Transverse colon (tissue), 4 donors: ENCODE measurements at regions not wholly inside any gene's neighbourhood (a gene's known extent, or its start where the extent isn't known, plus 50 kb on each side); places are given as distances from the start of the nearest gene placed in this dataset.
"Not testable (repeated sequence)": the region's sequence is repeated elsewhere in the genome, so short reads cannot be mapped to it uniquely, and the experiment has no call there.

Experiments
- DNase-seq: peaks from one replicate; pipeline ENCODE4 v3.0.0-alpha.2; 2019
- H3K27ac ChIP-seq, 4 donors: fragments of 200-600 bp; sonication (generic); 2 replicates each; pipeline ENCODE4 v1.5.1; 2016 to 2018; ENCODE audit warnings: inconsistent platforms in 4 of 4
- H3K27me3 ChIP-seq: fragments of 200-600 bp; sonication (generic); 2 replicates; pipeline ENCODE4 v1.5.1; 2017; ENCODE audit warnings: inconsistent platforms
- H3K36me3 ChIP-seq, 4 donors: fragments of 200-600 bp; sonication (generic); 2 replicates each; pipeline ENCODE4 v1.5.1; 2017 to 2019; ENCODE audit warnings: inconsistent platforms in 4 of 4
- H3K4me1 ChIP-seq, 4 donors: fragments of 200-600 bp; sonication (generic); 2 replicates each; pipeline ENCODE4 v1.5.1; 2017 to 2020; ENCODE audit warnings: inconsistent platforms in 4 of 4
- H3K4me3 ChIP-seq, 4 donors: fragments of 200-600 bp; sonication (generic); 1 replicate in 1 of 4; 2 replicates in 3 of 4; pipeline versions ENCODE4 v1.5.1 to v1.6.1; 2017 to 2019; ENCODE audit warnings: inconsistent platforms in 4 of 4
- H3K9me3 ChIP-seq, 2 donors: fragments of 200-600 bp; sonication (generic); 2 replicates each; pipeline ENCODE4 v1.5.1; 2017 to 2019; ENCODE audit warnings: inconsistent platforms in 2 of 2
- CTCF ChIP-seq, 5 experiments: fragments of 200-600 bp in 3 of 5; fragments of 450-650 bp in 2 of 5; sonication (generic) in 3 of 5; IDR thresholded peaks; 1 replicate in 2 of 5; 2 replicates in 3 of 5; pipeline ENCODE4 v1.5.1; 2016 to 2017; ENCODE audit warnings: antibody characterized with exemption in 5 of 5, inconsistent platforms in 3 of 5, mild to moderate bottlenecking in 2 of 5, moderate library complexity in 1 of 5
- EP300 ChIP-seq: sonication (generic); formaldehyde crosslinking; IDR thresholded peaks from one replicate; pipeline ENCODE4 v1.6.1; 2017; ENCODE audit warnings: antibody characterized with exemption, low read depth
- POLR2A ChIP-seq: fragments of 450-650 bp; IDR thresholded peaks from one replicate; pipeline ENCODE4 v1.6.1; 2016; ENCODE audit warnings: antibody characterized with exemption, mild to moderate bottlenecking, moderate library complexity
- POLR2AphosphoS5 ChIP-seq, 3 donors: sonication (generic); formaldehyde crosslinking; IDR thresholded peaks; one replicate each; pipeline ENCODE4 v1.6.1; 2016; ENCODE audit warnings: antibody characterized with exemption in 3 of 3
- WGBS, 2 donors: methylation state at CpG; one replicate each; pipeline ENCODE4 v1.1.5; 2018; ENCODE audit warnings: low coverage in 1 of 2; 5-methylcytosine and 5-hydroxymethylcytosine counted together
- in situ Hi-C, 4 donors: fragments of 200-750 bp; cut with MboI; loops; one replicate each; pipeline versions ENCODE4 v1.15.0 to v1.15.1; 2017; ENCODE audit warnings: low sequenced_read_pairs in 3 of 4, low pct_ligation_motif_present in 1 of 4, low pct_unique_long_range_greater_than_20kb in 1 of 4
- intact Hi-C: fragments of 100-400 bp; cut with DNase I; formaldehyde crosslinking; loops from one replicate; pipeline ENCODE4 v1.15.1; 2023; ENCODE audit warnings: low total_unique reads

GRCh38 chr15:58361273-58361759, 70.5 kb upstream of the LIPC start:
- Histone ChIP-seq H3K27me3 (no peaks in the 10 kb centered on the region), H3K4me3 (no peak overlapping the region), H3K4me1 (peaks cover 0 to 16% (median 5%) of the 10 kb centered on the region in 4 donors), H3K27ac (peak overlapping the region; percentile 39 to 57 (median 46)), H3K9me3 (peaks cover 0 to 5% of the 10 kb centered on the region in 2 donors), H3K36me3 (no peaks in the 10 kb centered on the region)
- 39 to 54% methylated on average over 3 to 5 of the region's 5 CpGs for WGBS, 2 donors
- TF ChIP-seq POLR2A (no peak), POLR2AphosphoS5 (IDR thresholded peaks at IDR 0.05) (peak; percentile 14 to 45 (median 41)), CTCF (IDR thresholded peaks at IDR 0.05) (no peak), EP300 (no peak)
- in situ Hi-C loops: no loop called here
- DNase-seq: no peak
- intact Hi-C loops: no loop called here

GRCh38 chr15:58362262-58362922, 69.4 kb upstream of the LIPC start:
- no peak for DNase-seq
- H3K4me3 ChIP-seq: no peak overlapping the region
- in situ Hi-C loops: no loop called here
- no peaks in the 10 kb centered on the region for H3K36me3 ChIP-seq
- no peak for TF ChIP-seq POLR2AphosphoS5 (IDR thresholded peaks at IDR 0.05)
- TF ChIP-seq EP300: no peak
- no peak for TF ChIP-seq POLR2A
- no peak for TF ChIP-seq CTCF (IDR thresholded peaks at IDR 0.05)
- H3K9me3 ChIP-seq: peaks cover 0 to 5% of the 10 kb centered on the region in 2 donors
- intact Hi-C loops: no loop called here
- WGBS, 2 donors: 56 to 87% methylated on average over 3 to 6 of the region's 6 CpGs
- peaks cover 0 to 16% (median 5%) of the 10 kb centered on the region in 4 donors for H3K4me1 ChIP-seq
- no peak overlapping the region for H3K27ac ChIP-seq
- H3K27me3 ChIP-seq: no peaks in the 10 kb centered on the region

GRCh38 chr15:58363118-58363517, 68.7 kb upstream of the LIPC start:
- H3K9me3 ChIP-seq, in situ Hi-C loops: not testable (repeated sequence)
- 67 to 79% methylated on average over 6 to 7 of the region's 8 CpGs for WGBS, 2 donors

GRCh38 chr15:58363673-58364072, 68.1 kb upstream of the LIPC start:
- H3K36me3 ChIP-seq, intact Hi-C loops, H3K27me3 ChIP-seq, in situ Hi-C loops, DNase-seq, H3K4me3 ChIP-seq, H3K27ac ChIP-seq, H3K9me3 ChIP-seq: not testable (repeated sequence)
- 87% methylated on average over 6 of the region's 6 CpGs for WGBS, 2 donors
- H3K4me1 ChIP-seq: peaks cover 0 to 16% (median 5%) of the 10 kb centered on the region in 4 donors

More at GRCh38 chr15:58363118-58363517, 68.7 kb upstream of the LIPC start:
- H3K27ac ChIP-seq, intact Hi-C loops, H3K4me3 ChIP-seq, H3K36me3 ChIP-seq, H3K27me3 ChIP-seq, DNase-seq: not testable (repeated sequence)
- H3K4me1 ChIP-seq: peaks cover 0 to 16% (median 5%) of the 10 kb centered on the region in 4 donors

GRCh38 chr15:58365098-58365497, 66.7 kb upstream of the LIPC start:
- not testable (repeated sequence) for H3K36me3 ChIP-seq
- whole genome bisulfite sequencing, 2 donors: 67 to 100% methylated on average over 1 of the region's 1 CpG

More at GRCh38 chr15:58365098-58365497, 66.7 kb upstream of the LIPC start:
- H3K9me3 ChIP-seq, H3K4me3 ChIP-seq, H3K27me3 ChIP-seq, DNase-seq, intact Hi-C loops, in situ Hi-C loops, H3K27ac ChIP-seq: not testable (repeated sequence)
- peaks cover 0 to 16% (median 5%) of the 10 kb centered on the region in 4 donors for H3K4me1 ChIP-seq
